HEK293 (cell line): ENCODE measurements at regions not wholly inside any gene's neighbourhood (a gene's known extent, or its start where the extent isn't known, plus 50 kb on each side); places are given as distances from the start of the nearest gene placed in this dataset.

Experiments
- SETDB1 ChIP-seq: IDR thresholded peaks from one replicate; pipeline ENCODE4 v1.6.1; 2017; ENCODE audit warnings: mild to moderate bottlenecking, low read length, moderate library complexity, mixed read lengths; ENCODE audit not compliant: insufficient read length
- YY1 ChIP-seq: fragments of 450-650 bp; formaldehyde crosslinking; IDR thresholded peaks from 2 replicates; pipeline ENCODE4 v1.5.1; 2018; ENCODE audit warnings: missing biosample characterization, missing genetic modification characterization
- ZNF10 ChIP-seq: fragments of 450-650 bp; formaldehyde crosslinking; IDR thresholded peaks from 2 replicates; pipeline ENCODE4 v1.5.1; 2017; ENCODE audit warnings: missing biosample characterization, missing genetic modification characterization
- ZNF138 ChIP-seq: fragments of 450-650 bp; formaldehyde crosslinking; IDR thresholded peaks from 2 replicates; pipeline ENCODE4 v1.5.1; 2016; ENCODE audit warnings: missing biosample characterization, missing genetic modification characterization, borderline replicate concordance
- ZNF350 ChIP-seq: fragments of 450-650 bp; formaldehyde crosslinking; IDR thresholded peaks from 2 replicates; pipeline ENCODE4 v1.5.0; 2017; ENCODE audit warnings: missing biosample characterization, mild to moderate bottlenecking, missing genetic modification characterization
- ZNF433 ChIP-seq: fragments of 450-650 bp; formaldehyde crosslinking; IDR thresholded peaks from 2 replicates; pipeline ENCODE4 v1.5.1; 2016; ENCODE audit warnings: missing biosample characterization, missing genetic modification characterization, low read depth
- ZNF510 ChIP-seq: fragments of 450-650 bp; formaldehyde crosslinking; IDR thresholded peaks from 2 replicates; pipeline ENCODE4 v1.5.1; 2018; ENCODE audit warnings: mild to moderate bottlenecking, missing genetic modification characterization, missing biosample characterization; ENCODE audit not compliant: insufficient replicate concordance
- ZNF549 ChIP-seq: fragments of 450-650 bp; IDR thresholded peaks from 2 replicates; pipeline ENCODE4 v1.5.1; 2018; ENCODE audit warnings: missing biosample characterization, missing genetic modification characterization, mild to moderate bottlenecking, inconsistent platforms, moderate library complexity
- ZSCAN16 ChIP-seq: fragments of 450-650 bp; formaldehyde crosslinking; IDR thresholded peaks from 2 replicates; pipeline ENCODE4 v1.5.1; 2016; ENCODE audit warnings: missing biosample characterization, missing genetic modification characterization
- TF ChIP-seq, protein P1 (sequence below): fragments of 450-650 bp; formaldehyde crosslinking; IDR thresholded peaks from 2 replicates; pipeline ENCODE4 v1.5.1; 2016; ENCODE audit warnings: missing biosample characterization, missing genetic modification characterization
- TF ChIP-seq, protein P2 (sequence below): fragments of 450-650 bp; formaldehyde crosslinking; IDR thresholded peaks from 2 replicates; pipeline ENCODE4 v1.5.1; 2016; ENCODE audit warnings: missing biosample characterization, missing genetic modification characterization, low read depth
- TF ChIP-seq, protein P3 (sequence below): fragments of 450-650 bp; formaldehyde crosslinking; IDR thresholded peaks from 2 replicates; pipeline ENCODE4 v1.5.1; 2016; ENCODE audit warnings: missing biosample characterization, missing genetic modification characterization
- TF ChIP-seq, protein P4 (sequence below): fragments of 450-650 bp; formaldehyde crosslinking; IDR thresholded peaks from 2 replicates; pipeline ENCODE4 v1.5.1; 2016; ENCODE audit warnings: missing biosample characterization, missing genetic modification characterization

DNA sequence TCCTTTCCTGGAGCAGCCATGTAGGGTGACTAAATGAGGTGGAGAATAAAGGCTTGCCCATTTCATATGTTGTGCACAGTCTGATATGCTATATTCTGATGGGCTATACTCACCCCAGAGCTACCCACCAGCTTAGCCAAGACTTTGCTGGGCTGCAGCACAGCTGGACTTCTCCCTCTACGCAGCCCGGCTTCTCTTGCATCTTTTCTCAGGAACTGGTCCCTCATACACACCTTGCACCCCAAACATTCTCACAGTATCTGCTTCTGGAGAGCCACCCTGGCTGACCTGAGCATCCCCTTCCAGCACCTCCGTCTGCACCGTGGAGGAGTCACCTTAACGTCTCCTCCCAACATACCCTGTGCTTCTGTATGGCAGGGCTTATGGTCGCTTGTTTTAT, 150.8 kb upstream of the PMEPA1 start:
- TF ChIP-seq, protein P1, sequence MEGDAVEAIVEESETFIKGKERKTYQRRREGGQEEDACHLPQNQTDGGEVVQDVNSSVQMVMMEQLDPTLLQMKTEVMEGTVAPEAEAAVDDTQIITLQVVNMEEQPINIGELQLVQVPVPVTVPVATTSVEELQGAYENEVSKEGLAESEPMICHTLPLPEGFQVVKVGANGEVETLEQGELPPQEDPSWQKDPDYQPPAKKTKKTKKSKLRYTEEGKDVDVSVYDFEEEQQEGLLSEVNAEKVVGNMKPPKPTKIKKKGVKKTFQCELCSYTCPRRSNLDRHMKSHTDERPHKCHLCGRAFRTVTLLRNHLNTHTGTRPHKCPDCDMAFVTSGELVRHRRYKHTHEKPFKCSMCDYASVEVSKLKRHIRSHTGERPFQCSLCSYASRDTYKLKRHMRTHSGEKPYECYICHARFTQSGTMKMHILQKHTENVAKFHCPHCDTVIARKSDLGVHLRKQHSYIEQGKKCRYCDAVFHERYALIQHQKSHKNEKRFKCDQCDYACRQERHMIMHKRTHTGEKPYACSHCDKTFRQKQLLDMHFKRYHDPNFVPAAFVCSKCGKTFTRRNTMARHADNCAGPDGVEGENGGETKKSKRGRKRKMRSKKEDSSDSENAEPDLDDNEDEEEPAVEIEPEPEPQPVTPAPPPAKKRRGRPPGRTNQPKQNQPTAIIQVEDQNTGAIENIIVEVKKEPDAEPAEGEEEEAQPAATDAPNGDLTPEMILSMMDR = no peak
- TF ChIP-seq ZNF350 (no peak), ZNF10 (tag by site-specific recombination) (no peak), ZNF138 (tag by site-specific recombination) (no peak), ZSCAN16 (tag by site-specific recombination) (no peak), ZNF510 (tag by site-specific recombination) (no peak), ZNF433 (tag by site-specific recombination) (no peak), YY1 (tag by site-specific recombination) (no peak), ZNF549 (no peak), SETDB1 (no peak)
- TF ChIP-seq, protein P2, sequence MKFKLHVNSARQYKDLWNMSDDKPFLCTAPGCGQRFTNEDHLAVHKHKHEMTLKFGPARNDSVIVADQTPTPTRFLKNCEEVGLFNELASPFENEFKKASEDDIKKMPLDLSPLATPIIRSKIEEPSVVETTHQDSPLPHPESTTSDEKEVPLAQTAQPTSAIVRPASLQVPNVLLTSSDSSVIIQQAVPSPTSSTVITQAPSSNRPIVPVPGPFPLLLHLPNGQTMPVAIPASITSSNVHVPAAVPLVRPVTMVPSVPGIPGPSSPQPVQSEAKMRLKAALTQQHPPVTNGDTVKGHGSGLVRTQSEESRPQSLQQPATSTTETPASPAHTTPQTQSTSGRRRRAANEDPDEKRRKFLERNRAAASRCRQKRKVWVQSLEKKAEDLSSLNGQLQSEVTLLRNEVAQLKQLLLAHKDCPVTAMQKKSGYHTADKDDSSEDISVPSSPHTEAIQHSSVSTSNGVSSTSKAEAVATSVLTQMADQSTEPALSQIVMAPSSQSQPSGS (tag by site-specific recombination) = no peak
- TF ChIP-seq, protein P3, sequence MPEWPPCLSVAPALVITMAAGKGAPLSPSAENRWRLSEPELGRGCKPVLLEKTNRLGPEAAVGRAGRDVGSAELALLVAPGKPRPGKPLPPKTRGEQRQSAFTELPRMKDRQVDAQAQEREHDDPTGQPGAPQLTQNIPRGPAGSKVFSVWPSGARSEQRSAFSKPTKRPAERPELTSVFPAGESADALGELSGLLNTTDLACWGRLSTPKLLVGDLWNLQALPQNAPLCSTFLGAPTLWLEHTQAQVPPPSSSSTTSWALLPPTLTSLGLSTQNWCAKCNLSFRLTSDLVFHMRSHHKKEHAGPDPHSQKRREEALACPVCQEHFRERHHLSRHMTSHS = no peak
- TF ChIP-seq, protein P4, sequence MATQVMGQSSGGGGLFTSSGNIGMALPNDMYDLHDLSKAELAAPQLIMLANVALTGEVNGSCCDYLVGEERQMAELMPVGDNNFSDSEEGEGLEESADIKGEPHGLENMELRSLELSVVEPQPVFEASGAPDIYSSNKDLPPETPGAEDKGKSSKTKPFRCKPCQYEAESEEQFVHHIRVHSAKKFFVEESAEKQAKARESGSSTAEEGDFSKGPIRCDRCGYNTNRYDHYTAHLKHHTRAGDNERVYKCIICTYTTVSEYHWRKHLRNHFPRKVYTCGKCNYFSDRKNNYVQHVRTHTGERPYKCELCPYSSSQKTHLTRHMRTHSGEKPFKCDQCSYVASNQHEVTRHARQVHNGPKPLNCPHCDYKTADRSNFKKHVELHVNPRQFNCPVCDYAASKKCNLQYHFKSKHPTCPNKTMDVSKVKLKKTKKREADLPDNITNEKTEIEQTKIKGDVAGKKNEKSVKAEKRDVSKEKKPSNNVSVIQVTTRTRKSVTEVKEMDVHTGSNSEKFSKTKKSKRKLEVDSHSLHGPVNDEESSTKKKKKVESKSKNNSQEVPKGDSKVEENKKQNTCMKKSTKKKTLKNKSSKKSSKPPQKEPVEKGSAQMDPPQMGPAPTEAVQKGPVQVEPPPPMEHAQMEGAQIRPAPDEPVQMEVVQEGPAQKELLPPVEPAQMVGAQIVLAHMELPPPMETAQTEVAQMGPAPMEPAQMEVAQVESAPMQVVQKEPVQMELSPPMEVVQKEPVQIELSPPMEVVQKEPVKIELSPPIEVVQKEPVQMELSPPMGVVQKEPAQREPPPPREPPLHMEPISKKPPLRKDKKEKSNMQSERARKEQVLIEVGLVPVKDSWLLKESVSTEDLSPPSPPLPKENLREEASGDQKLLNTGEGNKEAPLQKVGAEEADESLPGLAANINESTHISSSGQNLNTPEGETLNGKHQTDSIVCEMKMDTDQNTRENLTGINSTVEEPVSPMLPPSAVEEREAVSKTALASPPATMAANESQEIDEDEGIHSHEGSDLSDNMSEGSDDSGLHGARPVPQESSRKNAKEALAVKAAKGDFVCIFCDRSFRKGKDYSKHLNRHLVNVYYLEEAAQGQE = no peak
